ENCODE measurements at regions not wholly inside any gene's neighbourhood (a gene's known extent, or its start where the extent isn't known, plus 50 kb on each side); places are given as distances from the start of the nearest gene placed in this dataset.

- DNase-seq = no peak
Measured at GRCh38 chr11:79918846-79919245, 478.0 kb upstream of the TENM4 start.

GRCh38 chr11:79906164-79906563, 465.3 kb upstream of the TENM4 start:
- DNase-seq = no peak

- no peak for DNase-seq
Measured at GRCh38 chr11:79902493-79902892, 461.7 kb upstream of the TENM4 start.

GRCh38 chr11:79897896-79898295, 457.1 kb upstream of the TENM4 start:
- no peak for DNase-seq

GRCh38 chr11:79896258-79896657, 455.4 kb upstream of the TENM4 start:
- no peak for DNase-seq

- no peak for DNase-seq
Measured at GRCh38 chr11:79894111-79894510, 453.3 kb upstream of the TENM4 start.

- no peak for DNase-seq
Measured at GRCh38 chr11:79890272-79890671, 449.4 kb upstream of the TENM4 start.

- no peak for DNase-seq
Measured at GRCh38 chr11:79864882-79865281, 424.1 kb upstream of the TENM4 start.

- DNase-seq = no peak
Measured at GRCh38 chr11:79860336-79860735, 419.5 kb upstream of the TENM4 start.

- no peak for DNase-seq
Measured at GRCh38 chr11:79857377-79858214, 416.8 kb upstream of the TENM4 start.

GRCh38 chr11:79852176-79852575, 411.3 kb upstream of the TENM4 start:
- DNase-seq = no peak

GRCh38 chr11:79845002-79845709, 404.3 kb upstream of the TENM4 start:
- no peak for DNase-seq

- DNase-seq = no peak
Measured at GRCh38 chr11:79834015-79834414, 393.2 kb upstream of the TENM4 start.

- DNase-seq = no peak
Measured at GRCh38 chr11:79830446-79830845, 389.6 kb upstream of the TENM4 start.

GRCh38 chr11:79829891-79830290, 389.1 kb upstream of the TENM4 start:
- DNase-seq = no peak

- no peak for DNase-seq
Measured at GRCh38 chr11:79822766-79823165, 381.9 kb upstream of the TENM4 start.

- no peak for DNase-seq
Measured at GRCh38 chr11:79813551-79813950, 372.7 kb upstream of the TENM4 start.

GRCh38 chr11:79809487-79809886, 368.7 kb upstream of the TENM4 start:
- DNase-seq = no peak

GRCh38 chr11:79807506-79807905, 366.7 kb upstream of the TENM4 start:
- DNase-seq = no peak

- no peak for DNase-seq
Measured at GRCh38 chr11:79796704-79797103, 355.9 kb upstream of the TENM4 start.

- no peak for DNase-seq
Measured at GRCh38 chr11:79794484-79795393, 353.9 kb upstream of the TENM4 start.

GRCh38 chr11:79794057-79794456, 353.2 kb upstream of the TENM4 start:
- no peak for DNase-seq

GRCh38 chr11:79786961-79787360, 346.1 kb upstream of the TENM4 start:
- DNase-seq = no peak

Data from effector CD8-positive, alpha-beta T cell (primary cell).